Progenitor cell of endocrine pancreas (in vitro differentiated cells): ENCODE measurements at regions not wholly inside any gene's neighbourhood (a gene's known extent, or its start where the extent isn't known, plus 50 kb on each side); places are given as distances from the start of the nearest gene placed in this dataset.
"Not testable (repeated sequence)": the region's sequence is repeated elsewhere in the genome, so short reads cannot be mapped to it uniquely, and the experiment has no call there.

ENCODE experiments used
- DNase-seq: peaks from one replicate; pipeline ENCODE4 v3.0.0; 2021; ENCODE audit warnings: low spot score; ENCODE audit not compliant: unreplicated experiment
- H3K27ac Mint-ChIP-seq: 2 replicates; pipeline ENCODE4 v1.8.0; 2021; ENCODE audit warnings: mild to moderate bottlenecking, moderate library complexity, mixed read lengths
- H3K27me3 Mint-ChIP-seq: 2 replicates; pipeline ENCODE4 v1.8.0; 2021; ENCODE audit warnings: mixed read lengths
- H3K36me3 Mint-ChIP-seq: 2 replicates; pipeline ENCODE4 v1.8.0; 2022; ENCODE audit warnings: mixed read lengths; ENCODE audit not compliant: insufficient read depth
- H3K4me1 Mint-ChIP-seq: 2 replicates; pipeline ENCODE4 v1.8.0; 2021; ENCODE audit warnings: low read depth, mixed read lengths
- H3K4me3 Mint-ChIP-seq: 2 replicates; pipeline ENCODE4 v1.8.0; 2021; ENCODE audit warnings: low read depth, mild to moderate bottlenecking, moderate library complexity, mixed read lengths
- H3K9me3 Mint-ChIP-seq: 2 replicates; pipeline ENCODE4 v1.8.0; 2021; ENCODE audit warnings: low read depth, mixed read lengths
- CTCF ChIP-seq: fragments of 200-600 bp; sonication (generic); IDR thresholded peaks from one replicate; pipeline ENCODE4 v1.5.0; 2021; ENCODE audit warnings: antibody characterized with exemption, mild to moderate bottlenecking; ENCODE audit not compliant: unreplicated experiment

- no peaks in the 10 kb centered on the region for H3K9me3 Mint-ChIP-seq
- no peak overlapping the region for H3K27ac Mint-ChIP-seq
- DNase-seq = no peak
- TF ChIP-seq CTCF = no peak
- H3K4me3 Mint-ChIP-seq = no peak overlapping the region
- H3K27me3 Mint-ChIP-seq = no peaks in the 10 kb centered on the region
- no peaks in the 10 kb centered on the region for H3K36me3 Mint-ChIP-seq
- H3K4me1 Mint-ChIP-seq = peaks cover 7% of the 10 kb centered on the region
These were observed 449.2 kb downstream of the GJA1 start for GRCh38 chr6:121884620-121885019.

- TF ChIP-seq CTCF = no peak
- H3K36me3 Mint-ChIP-seq = no peaks in the 10 kb centered on the region
- DNase-seq = no peak
- peaks cover 7% of the 10 kb centered on the region for H3K4me1 Mint-ChIP-seq
- H3K27ac Mint-ChIP-seq = no peak overlapping the region
- no peak overlapping the region for H3K4me3 Mint-ChIP-seq
- H3K27me3 Mint-ChIP-seq = no peaks in the 10 kb centered on the region
- H3K9me3 Mint-ChIP-seq = no peaks in the 10 kb centered on the region
These were observed 450.1 kb downstream of the GJA1 start for GRCh38 chr6:121885399-121886152.

GRCh38 chr6:121886223-121886830 is 450.9 kb downstream of the GJA1 start:
- Mint-ChIP-seq H3K4me3 (no peak overlapping the region), H3K9me3 (no peaks in the 10 kb centered on the region), H3K4me1 (peaks cover 7% of the 10 kb centered on the region), H3K36me3 (no peaks in the 10 kb centered on the region), H3K27ac (no peak overlapping the region), H3K27me3 (no peaks in the 10 kb centered on the region)
- no peak for DNase-seq
- no peak for TF ChIP-seq CTCF

- Mint-ChIP-seq H3K4me3 (no peak overlapping the region), H3K36me3 (no peaks in the 10 kb centered on the region), H3K27ac (no peak overlapping the region), H3K27me3 (no peaks in the 10 kb centered on the region), H3K4me1 (peaks cover 7% of the 10 kb centered on the region), H3K9me3 (no peaks in the 10 kb centered on the region)
- no peak for DNase-seq
- no peak for TF ChIP-seq CTCF
These were observed 452.3 kb downstream of the GJA1 start for GRCh38 chr6:121887724-121888123.

- Mint-ChIP-seq H3K4me1 (peaks cover 4% of the 10 kb centered on the region), H3K9me3 (peaks cover under 1% of the 10 kb centered on the region), H3K27ac (no peak overlapping the region), H3K36me3 (no peaks in the 10 kb centered on the region), H3K27me3 (no peaks in the 10 kb centered on the region), H3K4me3 (no peak overlapping the region)
- DNase-seq = no peak
- TF ChIP-seq CTCF = no peak
These were observed 455.0 kb downstream of the GJA1 start for GRCh38 chr6:121890307-121890910.

- not testable (repeated sequence) for H3K9me3 Mint-ChIP-seq, H3K4me3 Mint-ChIP-seq, H3K27me3 Mint-ChIP-seq, H3K36me3 Mint-ChIP-seq, DNase-seq, H3K27ac Mint-ChIP-seq, H3K4me1 Mint-ChIP-seq
These were observed 460.3 kb downstream of the GJA1 start for GRCh38 chr6:121895731-121896130.
